Glutamatergic neuron (in vitro differentiated cells): ENCODE measurements at regions not wholly inside any gene's neighbourhood (a gene's known extent, or its start where the extent isn't known, plus 50 kb on each side); places are given as distances from the start of the nearest gene placed in this dataset.

Experiments used
- DNase-seq: peaks from one replicate; pipeline ENCODE4 v3.0.0; 2022
- H3K27ac Mint-ChIP-seq: one replicate; pipeline ENCODE4 v1.8.0; 2020; ENCODE audit warnings: mild to moderate bottlenecking, mixed read lengths, inconsistent platforms; ENCODE audit not compliant: unreplicated experiment
- H3K27me3 Mint-ChIP-seq: one replicate; pipeline ENCODE4 v1.8.0; 2020; ENCODE audit warnings: mild to moderate bottlenecking, moderate library complexity, mixed read lengths, inconsistent platforms; ENCODE audit not compliant: unreplicated experiment
- H3K36me3 Mint-ChIP-seq: one replicate; pipeline ENCODE4 v1.8.0; 2020; ENCODE audit warnings: mild to moderate bottlenecking, mixed read lengths, inconsistent platforms; ENCODE audit not compliant: unreplicated experiment
- H3K4me1 Mint-ChIP-seq: one replicate; pipeline ENCODE4 v1.8.0; 2020; ENCODE audit warnings: mild to moderate bottlenecking, low read depth, mixed read lengths, inconsistent platforms; ENCODE audit not compliant: unreplicated experiment
- H3K4me3 Mint-ChIP-seq: one replicate; pipeline ENCODE4 v1.8.0; 2020; ENCODE audit warnings: mild to moderate bottlenecking, mixed read lengths, inconsistent platforms; ENCODE audit not compliant: unreplicated experiment
- H3K9me3 Mint-ChIP-seq: one replicate; pipeline ENCODE4 v1.8.0; 2020; ENCODE audit warnings: mild to moderate bottlenecking, moderate library complexity, mixed read lengths, inconsistent platforms; ENCODE audit not compliant: unreplicated experiment
- TF ChIP-seq, protein P1 (sequence below): fragments of 200-600 bp; sonication (generic); IDR thresholded peaks from one replicate; pipeline ENCODE4 v1.5.0; 2021; ENCODE audit not compliant: partially characterized antibody, unreplicated experiment

DNA sequence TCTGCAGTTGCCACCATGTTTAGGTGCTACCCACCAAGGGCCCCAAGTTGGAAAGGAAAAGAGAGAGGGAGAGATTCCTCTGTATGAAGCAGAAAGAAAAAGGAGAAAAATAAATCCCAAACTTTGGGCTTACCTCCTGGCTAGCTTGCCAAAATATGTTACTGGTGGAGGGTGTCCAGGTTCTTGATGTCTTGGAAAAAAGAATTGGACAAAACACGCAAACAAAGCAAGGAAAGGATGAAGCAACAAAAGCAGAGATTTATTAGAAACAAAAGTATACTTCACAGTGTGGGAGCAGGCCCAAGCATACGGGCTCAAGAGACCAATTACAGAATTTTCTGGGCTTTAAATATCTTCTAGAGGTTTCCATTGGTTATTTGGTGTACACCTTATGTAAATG is 204.5 kb upstream of the LRRC7 start:
- no peak for DNase-seq
- H3K9me3 Mint-ChIP-seq = no peaks in the 10 kb centered on the region
- H3K27me3 Mint-ChIP-seq = no peaks in the 10 kb centered on the region
- no peaks in the 10 kb centered on the region for H3K4me1 Mint-ChIP-seq
- H3K36me3 Mint-ChIP-seq = no peaks in the 10 kb centered on the region
- TF ChIP-seq, protein P1, sequence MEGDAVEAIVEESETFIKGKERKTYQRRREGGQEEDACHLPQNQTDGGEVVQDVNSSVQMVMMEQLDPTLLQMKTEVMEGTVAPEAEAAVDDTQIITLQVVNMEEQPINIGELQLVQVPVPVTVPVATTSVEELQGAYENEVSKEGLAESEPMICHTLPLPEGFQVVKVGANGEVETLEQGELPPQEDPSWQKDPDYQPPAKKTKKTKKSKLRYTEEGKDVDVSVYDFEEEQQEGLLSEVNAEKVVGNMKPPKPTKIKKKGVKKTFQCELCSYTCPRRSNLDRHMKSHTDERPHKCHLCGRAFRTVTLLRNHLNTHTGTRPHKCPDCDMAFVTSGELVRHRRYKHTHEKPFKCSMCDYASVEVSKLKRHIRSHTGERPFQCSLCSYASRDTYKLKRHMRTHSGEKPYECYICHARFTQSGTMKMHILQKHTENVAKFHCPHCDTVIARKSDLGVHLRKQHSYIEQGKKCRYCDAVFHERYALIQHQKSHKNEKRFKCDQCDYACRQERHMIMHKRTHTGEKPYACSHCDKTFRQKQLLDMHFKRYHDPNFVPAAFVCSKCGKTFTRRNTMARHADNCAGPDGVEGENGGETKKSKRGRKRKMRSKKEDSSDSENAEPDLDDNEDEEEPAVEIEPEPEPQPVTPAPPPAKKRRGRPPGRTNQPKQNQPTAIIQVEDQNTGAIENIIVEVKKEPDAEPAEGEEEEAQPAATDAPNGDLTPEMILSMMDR = no peak
- no peak overlapping the region for H3K27ac Mint-ChIP-seq
- H3K4me3 Mint-ChIP-seq = no peak overlapping the region

DNA sequence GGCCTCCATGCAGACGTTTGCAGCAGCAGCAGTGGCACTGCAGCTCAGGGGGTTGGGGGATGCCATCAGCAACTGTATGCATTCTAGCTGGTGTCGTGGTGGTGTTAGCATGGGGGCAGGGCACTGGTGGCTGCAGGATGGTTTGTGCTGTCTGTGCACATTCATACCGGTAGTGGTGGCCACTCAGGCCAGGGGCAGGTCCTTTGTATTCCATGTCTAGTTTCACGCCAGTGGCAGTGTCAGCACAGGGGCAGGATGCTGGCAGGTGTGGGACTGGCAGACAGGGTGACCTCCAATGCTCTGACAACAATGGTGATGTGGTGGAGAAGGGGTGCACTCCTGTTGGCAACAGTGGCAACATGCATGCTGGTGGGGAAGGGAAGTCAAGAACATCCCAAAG is 194.2 kb upstream of the LRRC7 start:
- TF ChIP-seq, protein P1 = no peak
- H3K9me3 Mint-ChIP-seq = no peaks in the 10 kb centered on the region
- no peaks in the 10 kb centered on the region for H3K4me1 Mint-ChIP-seq
- H3K27me3 Mint-ChIP-seq = no peaks in the 10 kb centered on the region
- no peak for DNase-seq
- no peaks in the 10 kb centered on the region for H3K36me3 Mint-ChIP-seq
- no peak overlapping the region for H3K4me3 Mint-ChIP-seq
- H3K27ac Mint-ChIP-seq = no peak overlapping the region

DNA sequence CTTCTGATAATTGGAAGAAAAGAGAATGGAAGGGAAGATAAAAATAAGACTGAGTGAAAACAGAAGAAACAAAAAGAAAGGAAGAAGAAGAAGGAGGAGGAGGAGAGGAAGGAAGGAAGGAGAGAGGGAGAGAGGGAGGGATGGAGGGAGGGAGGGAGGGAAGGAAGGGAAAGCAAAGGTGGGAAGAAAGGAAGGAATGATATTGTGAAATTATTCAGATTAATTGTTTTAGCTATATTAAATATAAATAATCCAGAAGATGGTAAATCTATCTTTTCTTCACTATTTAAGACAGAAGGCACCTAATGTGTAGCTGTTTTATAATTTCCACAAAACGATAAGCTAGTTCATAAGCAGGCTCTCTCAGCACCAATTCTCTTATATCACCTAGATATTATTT is 191.3 kb upstream of the LRRC7 start:
- no peaks in the 10 kb centered on the region for H3K36me3 Mint-ChIP-seq
- no peaks in the 10 kb centered on the region for H3K4me1 Mint-ChIP-seq
- no peaks in the 10 kb centered on the region for H3K9me3 Mint-ChIP-seq
- H3K4me3 Mint-ChIP-seq = no peak overlapping the region
- no peaks in the 10 kb centered on the region for H3K27me3 Mint-ChIP-seq
- no peak overlapping the region for H3K27ac Mint-ChIP-seq
- TF ChIP-seq, protein P1 = no peak
- no peak for DNase-seq

DNA sequence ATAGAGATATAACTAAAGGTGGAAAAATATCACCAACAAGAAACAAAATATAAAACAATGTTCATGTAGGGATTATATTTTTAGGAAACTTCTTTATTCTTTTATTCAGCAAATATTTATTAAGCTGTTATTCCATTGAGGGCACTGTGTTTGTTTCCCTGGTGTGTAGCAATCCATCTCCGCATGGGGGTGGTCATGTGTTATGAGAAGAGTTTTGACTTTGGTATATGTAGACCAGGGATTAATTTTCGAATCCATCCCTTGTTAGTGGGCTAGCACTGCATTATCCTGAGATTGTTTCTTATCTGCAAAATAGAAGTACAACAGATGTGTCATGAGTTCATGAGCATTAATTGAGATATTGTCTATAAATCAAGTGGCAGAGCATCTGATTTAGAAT is 190.2 kb upstream of the LRRC7 start:
- TF ChIP-seq, protein P1 = no peak
- Mint-ChIP-seq H3K4me3 (no peak overlapping the region), H3K27ac (no peak overlapping the region), H3K4me1 (no peaks in the 10 kb centered on the region), H3K9me3 (no peaks in the 10 kb centered on the region), H3K36me3 (no peaks in the 10 kb centered on the region), H3K27me3 (no peaks in the 10 kb centered on the region)
- no peak for DNase-seq

DNA sequence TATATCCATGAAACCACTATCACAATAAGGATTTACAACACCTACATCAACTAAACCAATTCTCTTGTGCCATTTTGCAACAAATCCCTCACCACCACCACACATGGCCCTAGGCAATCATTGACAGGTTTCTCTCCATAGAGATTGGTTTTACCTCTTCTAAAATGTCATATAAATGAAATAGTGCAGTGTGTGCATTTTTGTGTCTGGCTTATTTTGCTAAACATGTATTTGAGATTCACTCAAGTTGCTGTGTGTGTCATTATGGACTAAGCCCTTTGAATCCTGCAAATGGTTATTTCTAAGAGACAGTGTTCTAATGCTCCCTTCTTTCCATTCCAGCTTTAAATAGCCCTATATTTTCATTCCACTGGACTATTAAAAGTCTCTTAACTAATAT is 179.7 kb upstream of the LRRC7 start:
- no peaks in the 10 kb centered on the region for H3K36me3 Mint-ChIP-seq
- H3K27me3 Mint-ChIP-seq = no peaks in the 10 kb centered on the region
- TF ChIP-seq, protein P1 = no peak

More for the DNA sequence above, 179.7 kb upstream of the LRRC7 start:
- H3K9me3 Mint-ChIP-seq = no peaks in the 10 kb centered on the region
- DNase-seq = no peak
- H3K4me1 Mint-ChIP-seq = no peaks in the 10 kb centered on the region
- H3K27ac Mint-ChIP-seq = no peak overlapping the region
- no peak overlapping the region for H3K4me3 Mint-ChIP-seq
